ENCODE measurements at regions not wholly inside any gene's neighbourhood (a gene's known extent, or its start where the extent isn't known, plus 50 kb on each side); places are given as distances from the start of the nearest gene placed in this dataset.

DNA sequence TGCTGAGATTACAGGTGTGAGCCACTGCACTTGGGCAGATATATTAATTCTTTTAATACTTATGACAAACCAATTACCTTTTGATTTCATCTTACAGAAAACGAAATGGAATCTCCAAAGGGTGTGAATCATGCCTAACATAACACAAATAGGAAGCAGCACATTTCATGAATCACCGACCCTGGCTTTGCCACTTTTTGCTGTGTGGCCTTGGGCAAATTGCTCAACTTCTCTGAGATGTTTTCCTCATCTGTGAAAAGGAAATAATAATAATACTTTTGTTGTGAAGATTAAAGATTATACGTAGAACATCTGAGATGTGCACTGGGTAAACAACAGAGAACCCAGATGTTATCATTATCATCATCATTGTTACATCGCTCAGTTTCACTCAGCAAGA, 50.7 kb upstream of the FREM1 start:
- TF ChIP-seq, protein P1, sequence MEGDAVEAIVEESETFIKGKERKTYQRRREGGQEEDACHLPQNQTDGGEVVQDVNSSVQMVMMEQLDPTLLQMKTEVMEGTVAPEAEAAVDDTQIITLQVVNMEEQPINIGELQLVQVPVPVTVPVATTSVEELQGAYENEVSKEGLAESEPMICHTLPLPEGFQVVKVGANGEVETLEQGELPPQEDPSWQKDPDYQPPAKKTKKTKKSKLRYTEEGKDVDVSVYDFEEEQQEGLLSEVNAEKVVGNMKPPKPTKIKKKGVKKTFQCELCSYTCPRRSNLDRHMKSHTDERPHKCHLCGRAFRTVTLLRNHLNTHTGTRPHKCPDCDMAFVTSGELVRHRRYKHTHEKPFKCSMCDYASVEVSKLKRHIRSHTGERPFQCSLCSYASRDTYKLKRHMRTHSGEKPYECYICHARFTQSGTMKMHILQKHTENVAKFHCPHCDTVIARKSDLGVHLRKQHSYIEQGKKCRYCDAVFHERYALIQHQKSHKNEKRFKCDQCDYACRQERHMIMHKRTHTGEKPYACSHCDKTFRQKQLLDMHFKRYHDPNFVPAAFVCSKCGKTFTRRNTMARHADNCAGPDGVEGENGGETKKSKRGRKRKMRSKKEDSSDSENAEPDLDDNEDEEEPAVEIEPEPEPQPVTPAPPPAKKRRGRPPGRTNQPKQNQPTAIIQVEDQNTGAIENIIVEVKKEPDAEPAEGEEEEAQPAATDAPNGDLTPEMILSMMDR (IDR thresholded peaks at IDR 0.05; ENCODE audit: insufficient read depth, low read depth, low read length): no peak
- TF ChIP-seq EZH2 (IDR thresholded peaks at IDR 0.05; ENCODE audit: insufficient read depth, low read length): no peak
